ENCODE measurements at regions not wholly inside any gene's neighbourhood (a gene's known extent, or its start where the extent isn't known, plus 50 kb on each side); places are given as distances from the start of the nearest gene placed in this dataset.

- DNase-seq (ENCODE audit: low spot score) = no peak
These were observed 156.2 kb upstream of the NSMCE3 start for GRCh38 chr15:29425864-29426263.

GRCh38 chr15:29424118-29424517 lies 154.5 kb upstream of the NSMCE3 start:
- no peak for DNase-seq (ENCODE audit: low spot score)

GRCh38 chr15:29422606-29423005 lies 153.0 kb upstream of the NSMCE3 start:
- no peak for DNase-seq (ENCODE audit: low spot score)

- DNase-seq (ENCODE audit: low spot score) = no peak
These were observed 150.6 kb upstream of the NSMCE3 start for GRCh38 chr15:29420188-29420587.

GRCh38 chr15:29418931-29419330 lies 149.3 kb upstream of the NSMCE3 start:
- no peak for DNase-seq (ENCODE audit: low spot score)

GRCh38 chr15:29418178-29418577 lies 148.6 kb upstream of the NSMCE3 start:
- no peak for DNase-seq (ENCODE audit: low spot score)

GRCh38 chr15:29411299-29411698 lies 141.7 kb upstream of the NSMCE3 start:
- DNase-seq (ENCODE audit: low spot score) = no peak

- DNase-seq (ENCODE audit: low spot score) = no peak
These were observed 140.7 kb upstream of the NSMCE3 start for GRCh38 chr15:29410338-29410737.

- no peak for DNase-seq (ENCODE audit: low spot score)
These were observed 140.3 kb upstream of the NSMCE3 start for GRCh38 chr15:29409890-29410289.

GRCh38 chr15:29405564-29405963 lies 135.9 kb upstream of the NSMCE3 start:
- no peak for DNase-seq (ENCODE audit: low spot score)

GRCh38 chr15:29403772-29404171 lies 134.2 kb upstream of the NSMCE3 start:
- no peak for DNase-seq (ENCODE audit: low spot score)

- DNase-seq (ENCODE audit: low spot score) = no peak
These were observed 132.0 kb upstream of the NSMCE3 start for GRCh38 chr15:29401644-29402043.

GRCh38 chr15:29400701-29401100 lies 131.1 kb upstream of the NSMCE3 start:
- no peak for DNase-seq (ENCODE audit: low spot score)

- no peak for DNase-seq (ENCODE audit: low spot score)
These were observed 129.3 kb upstream of the NSMCE3 start for GRCh38 chr15:29398907-29399306.

GRCh38 chr15:29396176-29396811 lies 126.7 kb upstream of the NSMCE3 start:
- DNase-seq (ENCODE audit: low spot score) = no peak

GRCh38 chr15:29393443-29393842 lies 123.8 kb upstream of the NSMCE3 start:
- no peak for DNase-seq (ENCODE audit: low spot score)

GRCh38 chr15:29392358-29392757 lies 122.7 kb upstream of the NSMCE3 start:
- no peak for DNase-seq (ENCODE audit: low spot score)

GRCh38 chr15:29390051-29390450 lies 120.4 kb upstream of the NSMCE3 start:
- DNase-seq (ENCODE audit: low spot score) = no peak

GRCh38 chr15:29386523-29386922 lies 116.9 kb upstream of the NSMCE3 start:
- no peak for DNase-seq (ENCODE audit: low spot score)

- no peak for DNase-seq (ENCODE audit: low spot score)
These were observed 113.7 kb upstream of the NSMCE3 start for GRCh38 chr15:29383367-29383766.

- DNase-seq (ENCODE audit: low spot score) = no peak
These were observed 113.2 kb upstream of the NSMCE3 start for GRCh38 chr15:29382862-29383261.

- DNase-seq (ENCODE audit: low spot score) = no peak
These were observed 110.8 kb upstream of the NSMCE3 start for GRCh38 chr15:29380466-29380865.

- DNase-seq (ENCODE audit: low spot score) = no peak
These were observed 110.0 kb upstream of the NSMCE3 start for GRCh38 chr15:29379647-29380046.

- DNase-seq (ENCODE audit: low spot score) = no peak
These were observed 107.5 kb upstream of the NSMCE3 start for GRCh38 chr15:29377161-29377560.

GRCh38 chr15:29376590-29376989 lies 107.0 kb upstream of the NSMCE3 start:
- DNase-seq (ENCODE audit: low spot score) = peak; percentile 15

All from putamen (tissue), 1 donor.